Right atrium auricular region (tissue), 2 donors: ENCODE measurements at regions not wholly inside any gene's neighbourhood (a gene's known extent, or its start where the extent isn't known, plus 50 kb on each side); places are given as distances from the start of the nearest gene placed in this dataset.
A peak's percentile ranks its signal among the peaks of the same experiment; 100 is the strongest.

Source experiments
- DNase-seq: peaks from one replicate; pipeline ENCODE4 v3.0.0-alpha.2; 2019; ENCODE audit warnings: low spot score
- H3K27ac ChIP-seq, 2 donors: fragments of 200-600 bp; sonication (generic); 1 replicate in 1 of 2; 2 replicates in 1 of 2; pipeline ENCODE4 v1.5.1; 2016 to 2019
- H3K27me3 ChIP-seq, 2 donors: fragments of 200-600 bp; sonication (generic); one replicate each; pipeline versions ENCODE4 v1.5.1 to v1.6.0; 2017 to 2019
- H3K36me3 ChIP-seq: fragments of 200-600 bp; sonication (generic); one replicate; pipeline ENCODE4 v1.5.1; 2016
- H3K4me1 ChIP-seq, 2 donors: fragments of 200-600 bp; sonication (generic); one replicate each; pipeline versions ENCODE4 v1.5.1 to v1.6.0; 2017 to 2019
- H3K4me3 ChIP-seq, 2 donors: fragments of 200-600 bp; sonication (generic); 1 replicate in 1 of 2; 2 replicates in 1 of 2; pipeline ENCODE4 v1.5.1; 2017 to 2019; ENCODE audit warnings: mild to moderate bottlenecking in 1 of 2, moderate library complexity in 1 of 2
- H3K9me3 ChIP-seq, 2 donors: fragments of 200-600 bp; sonication (generic); one replicate each; pipeline ENCODE4 v1.5.1; 2019
- TF ChIP-seq, protein P1 (sequence below), 2 donors: fragments of 200-600 bp; sonication (generic); IDR thresholded peaks; one replicate each; pipeline ENCODE4 v1.5.1; 2019; ENCODE audit warnings: antibody characterized with exemption in 2 of 2

DNA sequence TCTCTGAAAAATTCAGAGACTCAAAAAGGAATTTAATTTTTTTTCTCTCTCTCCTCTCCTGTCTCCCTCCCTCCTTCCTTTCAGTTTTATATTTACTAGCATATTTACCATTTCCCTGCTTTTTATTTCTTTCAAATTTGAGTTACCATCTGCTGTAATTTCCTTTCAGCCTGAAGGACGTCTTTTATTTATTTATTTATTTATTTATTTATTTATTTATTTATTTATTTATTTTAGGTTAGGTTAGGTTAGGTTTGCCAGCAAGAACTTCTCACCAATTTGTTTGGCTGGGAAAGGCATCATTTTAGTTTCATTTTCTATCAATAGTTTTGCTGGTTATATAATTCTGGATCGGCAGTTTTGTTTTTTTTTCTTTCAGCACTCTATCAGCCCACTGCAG, 231.7 kb upstream of the ZRANB2 start:
- no peaks in the 10 kb centered on the region for H3K4me1 ChIP-seq
- no peaks in the 10 kb centered on the region for H3K9me3 ChIP-seq
- no peaks in the 10 kb centered on the region for H3K36me3 ChIP-seq
- no peaks in the 10 kb centered on the region for H3K27me3 ChIP-seq
- no peak overlapping the region for H3K4me3 ChIP-seq
- TF ChIP-seq, protein P1, sequence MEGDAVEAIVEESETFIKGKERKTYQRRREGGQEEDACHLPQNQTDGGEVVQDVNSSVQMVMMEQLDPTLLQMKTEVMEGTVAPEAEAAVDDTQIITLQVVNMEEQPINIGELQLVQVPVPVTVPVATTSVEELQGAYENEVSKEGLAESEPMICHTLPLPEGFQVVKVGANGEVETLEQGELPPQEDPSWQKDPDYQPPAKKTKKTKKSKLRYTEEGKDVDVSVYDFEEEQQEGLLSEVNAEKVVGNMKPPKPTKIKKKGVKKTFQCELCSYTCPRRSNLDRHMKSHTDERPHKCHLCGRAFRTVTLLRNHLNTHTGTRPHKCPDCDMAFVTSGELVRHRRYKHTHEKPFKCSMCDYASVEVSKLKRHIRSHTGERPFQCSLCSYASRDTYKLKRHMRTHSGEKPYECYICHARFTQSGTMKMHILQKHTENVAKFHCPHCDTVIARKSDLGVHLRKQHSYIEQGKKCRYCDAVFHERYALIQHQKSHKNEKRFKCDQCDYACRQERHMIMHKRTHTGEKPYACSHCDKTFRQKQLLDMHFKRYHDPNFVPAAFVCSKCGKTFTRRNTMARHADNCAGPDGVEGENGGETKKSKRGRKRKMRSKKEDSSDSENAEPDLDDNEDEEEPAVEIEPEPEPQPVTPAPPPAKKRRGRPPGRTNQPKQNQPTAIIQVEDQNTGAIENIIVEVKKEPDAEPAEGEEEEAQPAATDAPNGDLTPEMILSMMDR (IDR thresholded peaks at IDR 0.05): no peak
- no peak overlapping the region for H3K27ac ChIP-seq
- no peak for DNase-seq

DNA sequence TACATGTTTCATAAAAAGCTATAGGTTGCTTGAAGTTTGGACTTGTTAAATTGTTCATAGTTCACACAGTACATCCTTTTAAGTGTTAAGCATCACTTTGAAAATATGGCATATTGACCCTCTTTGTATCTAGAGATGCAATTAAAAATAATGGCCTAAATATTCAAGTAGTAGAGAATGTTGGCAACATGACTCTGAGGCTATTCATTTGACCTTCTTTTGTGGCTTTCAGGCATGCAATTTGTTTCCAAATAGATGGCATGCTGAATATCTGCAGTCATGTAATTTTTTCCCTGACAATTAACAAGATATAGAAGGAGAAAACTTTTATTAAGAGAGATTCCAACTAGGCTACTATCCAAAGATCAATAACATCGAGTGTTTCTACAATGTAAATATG, 230.5 kb upstream of the ZRANB2 start:
- no peaks in the 10 kb centered on the region for H3K9me3 ChIP-seq
- no peaks in the 10 kb centered on the region for H3K27me3 ChIP-seq
- no peak overlapping the region for H3K27ac ChIP-seq
- TF ChIP-seq, protein P1 (IDR thresholded peaks at IDR 0.05): no peak
- no peak for DNase-seq
- no peak overlapping the region for H3K4me3 ChIP-seq
- H3K36me3 ChIP-seq: no peaks in the 10 kb centered on the region
- no peaks in the 10 kb centered on the region for H3K4me1 ChIP-seq

DNA sequence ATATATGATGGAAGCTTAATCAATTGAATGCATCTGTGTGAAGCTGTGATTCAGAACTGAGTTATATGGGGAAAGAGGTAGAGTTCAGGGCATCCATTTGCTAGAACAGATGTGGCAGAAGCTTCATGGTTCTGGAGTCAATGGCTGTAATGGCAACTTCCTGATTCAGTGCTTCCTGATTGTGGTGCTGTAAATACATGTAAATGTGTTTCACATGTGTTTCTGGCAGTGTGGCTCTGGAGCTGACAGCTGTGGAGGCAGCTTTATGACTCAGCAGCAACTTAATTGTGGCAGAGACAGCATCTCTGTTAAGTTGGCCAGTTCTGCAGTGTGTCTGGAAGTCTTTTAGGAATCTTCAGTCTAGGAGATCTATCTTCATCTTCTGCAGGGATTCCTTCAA, 226.6 kb upstream of the ZRANB2 start:
- Histone ChIP-seq H3K9me3 (no peaks in the 10 kb centered on the region), H3K27ac (no peak overlapping the region), H3K27me3 (no peaks in the 10 kb centered on the region), H3K4me3 (no peak overlapping the region), H3K36me3 (no peaks in the 10 kb centered on the region), H3K4me1 (no peaks in the 10 kb centered on the region)
- no peak for DNase-seq
- TF ChIP-seq, protein P1 (IDR thresholded peaks at IDR 0.05): no peak

DNA sequence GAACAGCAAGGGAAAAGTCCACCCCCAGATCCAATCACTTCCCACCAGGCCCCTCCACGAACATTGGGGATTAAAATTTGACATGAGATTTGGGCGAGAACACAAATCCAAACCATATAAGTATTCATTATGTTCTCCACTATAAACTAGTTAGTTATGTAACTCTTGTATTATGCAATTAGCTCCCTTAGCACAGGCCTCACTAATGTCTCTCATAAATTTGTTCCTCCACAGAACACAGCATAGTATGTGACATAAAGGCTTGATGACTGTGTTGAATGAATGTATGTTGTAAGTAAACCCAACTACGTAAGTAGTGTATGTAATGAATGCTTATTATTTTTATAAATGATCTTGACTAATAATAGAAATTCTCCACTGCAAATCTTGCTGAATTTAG, 223.3 kb upstream of the ZRANB2 start:
- no peaks in the 10 kb centered on the region for H3K4me1 ChIP-seq
- no peaks in the 10 kb centered on the region for H3K27me3 ChIP-seq
- no peaks in the 10 kb centered on the region for H3K9me3 ChIP-seq
- no peak for DNase-seq
- H3K36me3 ChIP-seq: no peaks in the 10 kb centered on the region
- no peak overlapping the region for H3K27ac ChIP-seq
- TF ChIP-seq, protein P1 (IDR thresholded peaks at IDR 0.05): no peak
- H3K4me3 ChIP-seq: no peak overlapping the region

DNA sequence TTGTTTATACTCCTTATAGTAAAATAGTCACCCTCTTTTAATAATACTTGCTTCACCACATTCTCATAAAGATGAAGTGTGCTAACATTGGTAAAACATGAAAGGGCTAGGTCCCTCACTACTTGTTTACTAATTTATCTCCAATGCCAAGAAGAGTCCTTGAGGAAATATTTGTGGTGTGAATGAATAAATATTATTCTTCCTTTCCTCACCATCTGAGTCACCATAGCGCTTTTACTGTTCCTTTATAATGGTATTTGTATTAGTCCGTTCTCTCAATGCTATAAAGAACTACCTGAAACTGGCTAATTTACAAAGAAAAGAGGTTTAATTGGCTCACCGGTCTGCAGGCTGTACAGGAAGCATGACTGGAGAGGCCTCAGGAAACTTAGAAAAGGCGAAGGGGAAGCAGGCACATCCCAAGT, 222.8 kb upstream of the ZRANB2 start:
- DNase-seq: no peak
- Histone ChIP-seq H3K27ac (no peak overlapping the region), H3K27me3 (no peaks in the 10 kb centered on the region), H3K36me3 (no peaks in the 10 kb centered on the region), H3K4me1 (no peaks in the 10 kb centered on the region), H3K9me3 (no peaks in the 10 kb centered on the region), H3K4me3 (no peak overlapping the region)
- TF ChIP-seq, protein P1 (IDR thresholded peaks at IDR 0.05): no peak

DNA sequence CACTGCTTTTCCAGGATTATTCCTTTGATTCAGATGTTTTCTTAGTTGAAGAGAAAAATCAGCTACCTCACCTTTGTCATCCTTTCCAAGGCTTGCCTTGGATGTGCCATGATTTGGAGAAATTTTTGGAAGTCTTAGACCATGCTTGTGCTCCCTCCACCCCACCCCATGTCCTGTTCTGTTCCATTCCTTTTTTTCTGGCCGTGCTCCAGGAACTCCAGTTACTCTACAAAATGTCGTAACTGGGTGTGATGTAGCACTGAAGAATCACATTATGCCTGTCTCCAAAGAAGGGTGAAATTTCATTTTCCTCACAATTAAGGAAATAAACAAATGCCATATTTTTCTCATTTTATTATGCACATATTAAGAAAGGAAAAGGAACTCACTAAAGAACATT, 217.8 kb upstream of the ZRANB2 start:
- no peaks in the 10 kb centered on the region for H3K4me1 ChIP-seq
- no peaks in the 10 kb centered on the region for H3K27me3 ChIP-seq
- peak; percentile 67 for DNase-seq

More for the DNA sequence above, 217.8 kb upstream of the ZRANB2 start:
- Histone ChIP-seq H3K4me3 (no peak overlapping the region), H3K27ac (no peak overlapping the region), H3K9me3 (no peaks in the 10 kb centered on the region), H3K36me3 (no peaks in the 10 kb centered on the region)
- TF ChIP-seq, protein P1 (IDR thresholded peaks at IDR 0.05): no peak
